Activated CD4-positive, alpha-beta T cell treated with anti-CD3 and anti-CD28 coated beads, Interleukin-2, amount 10 ng/mL, durations not matched to agents 24 days and 14 days (primary cell): ENCODE measurements at regions not wholly inside any gene's neighbourhood (a gene's known extent, or its start where the extent isn't known, plus 50 kb on each side); places are given as distances from the start of the nearest gene placed in this dataset.

Source experiments
- DNase-seq: peaks from one replicate; pipeline ENCODE4 v3.0.0; 2022
- H3K27ac Mint-ChIP-seq: one replicate; pipeline ENCODE4 v1.8.0; 2022; ENCODE audit warnings: mild to moderate bottlenecking, mixed read lengths
- H3K27me3 Mint-ChIP-seq: one replicate; pipeline ENCODE4 v1.8.0; 2022; ENCODE audit warnings: mixed read lengths
- H3K36me3 Mint-ChIP-seq: one replicate; pipeline ENCODE4 v1.8.0; 2022; ENCODE audit warnings: low read depth, mild to moderate bottlenecking, mixed read lengths
- H3K4me1 Mint-ChIP-seq: one replicate; pipeline ENCODE4 v1.8.0; 2021; ENCODE audit warnings: mixed read lengths
- H3K4me3 Mint-ChIP-seq: one replicate; pipeline ENCODE4 v1.8.0; 2022; ENCODE audit warnings: mild to moderate bottlenecking, moderate library complexity, mixed read lengths
- H3K9me3 Mint-ChIP-seq: one replicate; pipeline ENCODE4 v1.8.0; 2021; ENCODE audit warnings: mixed read lengths
- intact Hi-C: fragments of 100-400 bp; cut with micrococcal nuclease; formaldehyde crosslinking; loops from one replicate; pipeline ENCODE4 v1.15.1; 2023

GRCh38 chr3:14277557-14277956 is 98.9 kb downstream of the LSM3 start:
- Mint-ChIP-seq H3K27me3 (peaks cover 2% of the 10 kb centered on the region), H3K36me3 (no peaks in the 10 kb centered on the region), H3K4me1 (no peaks in the 10 kb centered on the region), H3K4me3 (no peak overlapping the region), H3K9me3 (no peaks in the 10 kb centered on the region), H3K27ac (no peak overlapping the region)
- DNase-seq: no peak
- intact Hi-C loops: loop anchor here (5.0 kb wide), 1 partner anchor 185 kb away; no protein-coding TSS in a partner anchor

DNA sequence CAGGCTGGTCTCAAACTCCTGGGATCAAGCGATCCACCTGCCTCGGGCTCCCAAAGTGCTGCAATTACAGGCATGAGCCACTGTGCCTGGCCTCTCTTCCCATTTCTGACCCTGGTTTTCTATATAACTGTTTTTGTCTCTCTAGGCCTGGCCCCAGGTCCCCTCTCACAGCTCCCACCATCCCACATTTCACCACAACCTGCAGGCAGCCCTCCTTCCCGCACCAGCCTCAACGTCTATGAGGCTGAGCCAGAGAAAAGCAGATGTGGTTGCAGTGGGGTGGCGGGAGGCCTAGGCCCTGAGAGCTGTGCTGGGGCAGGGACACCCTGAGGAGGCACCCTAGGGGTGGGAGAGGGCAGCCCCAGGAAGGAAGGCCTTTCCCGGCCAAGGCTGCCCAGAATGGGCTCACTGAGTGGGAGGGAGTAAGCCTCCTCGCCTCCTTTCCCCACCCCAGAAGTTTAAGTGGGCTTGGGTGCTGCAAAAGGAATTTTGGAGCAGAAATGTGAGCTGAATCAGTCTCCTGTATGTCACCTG is 99.7 kb downstream of the LSM3 start:
- Mint-ChIP-seq H3K27ac (no peak overlapping the region), H3K27me3 (peaks cover 2% of the 10 kb centered on the region), H3K9me3 (no peaks in the 10 kb centered on the region), H3K36me3 (no peaks in the 10 kb centered on the region), H3K4me3 (no peak overlapping the region), H3K4me1 (no peaks in the 10 kb centered on the region)
- no peak for DNase-seq
- intact Hi-C loops: loop anchor here (5.0 kb wide), 1 partner anchor 184 kb away; no protein-coding TSS in a partner anchor

DNA sequence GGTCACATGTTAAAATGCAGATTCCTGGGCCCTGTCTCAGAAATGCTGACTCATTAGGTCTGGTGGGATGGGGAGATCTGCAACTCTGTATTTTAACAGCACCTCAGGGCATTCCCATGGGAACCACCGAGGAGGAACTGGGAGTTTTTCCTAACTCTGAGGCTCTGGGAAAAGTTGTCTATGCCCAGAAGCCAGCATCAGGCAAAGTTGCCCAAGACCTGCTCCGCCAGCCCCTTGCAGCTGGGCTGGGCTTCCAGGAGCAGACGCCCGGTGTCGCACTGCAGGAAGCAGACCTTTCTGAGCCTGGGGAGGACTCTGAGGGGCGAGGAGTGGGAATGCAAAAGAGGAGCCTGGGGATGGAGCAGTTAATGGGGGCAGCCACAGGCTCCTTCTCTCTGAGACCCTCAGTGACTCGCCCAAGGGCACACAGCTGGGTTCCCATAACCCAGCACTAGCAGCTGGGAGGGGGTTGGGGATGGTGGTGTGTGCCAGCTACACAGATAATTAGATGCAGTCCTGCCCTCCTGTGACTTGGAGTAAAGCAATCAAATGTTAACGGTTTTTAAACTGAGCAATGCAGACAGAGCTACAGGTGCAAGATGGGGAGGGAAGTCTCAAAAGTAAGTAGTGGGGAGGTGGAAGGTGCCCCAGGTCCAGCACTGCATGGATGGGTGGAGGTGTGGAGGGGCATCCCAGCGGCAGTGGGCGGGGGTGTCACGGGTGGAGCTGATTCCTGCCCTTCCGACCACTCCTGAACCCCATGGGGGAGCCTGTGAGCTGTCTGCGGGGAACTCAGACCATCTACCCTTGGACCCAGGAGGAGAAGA is 100.4 kb downstream of the LSM3 start:
- intact Hi-C loops: loop anchor here (5.0 kb wide), 1 partner anchor 183 kb away; no protein-coding TSS in a partner anchor
- Mint-ChIP-seq H3K4me3 (no peak overlapping the region), H3K36me3 (no peaks in the 10 kb centered on the region), H3K4me1 (no peaks in the 10 kb centered on the region), H3K9me3 (no peaks in the 10 kb centered on the region), H3K27ac (no peak overlapping the region), H3K27me3 (peaks cover 2% of the 10 kb centered on the region)
- no peak for DNase-seq

- peaks cover 2% of the 10 kb centered on the region for H3K27me3 Mint-ChIP-seq
- intact Hi-C loops: loop anchor here (5.0 kb wide), 1 partner anchor 183 kb away; no protein-coding TSS in a partner anchor
- no peaks in the 10 kb centered on the region for H3K36me3 Mint-ChIP-seq
- DNase-seq: no peak
- no peak overlapping the region for H3K27ac Mint-ChIP-seq
- no peaks in the 10 kb centered on the region for H3K4me1 Mint-ChIP-seq
- no peak overlapping the region for H3K4me3 Mint-ChIP-seq
- no peaks in the 10 kb centered on the region for H3K9me3 Mint-ChIP-seq
These were observed 101.0 kb downstream of the LSM3 start for GRCh38 chr3:14279626-14280061.

GRCh38 chr3:14280326-14280725 is 101.7 kb downstream of the LSM3 start:
- H3K4me3 Mint-ChIP-seq: no peak overlapping the region
- no peaks in the 10 kb centered on the region for H3K9me3 Mint-ChIP-seq
- peaks cover 2% of the 10 kb centered on the region for H3K27me3 Mint-ChIP-seq
- no peaks in the 10 kb centered on the region for H3K4me1 Mint-ChIP-seq
- DNase-seq: no peak
- no peak overlapping the region for H3K27ac Mint-ChIP-seq
- intact Hi-C loops: no loop called here
- H3K36me3 Mint-ChIP-seq: no peaks in the 10 kb centered on the region

- no peak for DNase-seq
- peaks cover 2% of the 10 kb centered on the region for H3K27me3 Mint-ChIP-seq
- no peaks in the 10 kb centered on the region for H3K36me3 Mint-ChIP-seq
- intact Hi-C loops: no loop called here
- no peak overlapping the region for H3K27ac Mint-ChIP-seq
- no peaks in the 10 kb centered on the region for H3K9me3 Mint-ChIP-seq
- H3K4me1 Mint-ChIP-seq: no peaks in the 10 kb centered on the region
- no peak overlapping the region for H3K4me3 Mint-ChIP-seq
These were observed 102.4 kb downstream of the LSM3 start for GRCh38 chr3:14281053-14281452.

DNA sequence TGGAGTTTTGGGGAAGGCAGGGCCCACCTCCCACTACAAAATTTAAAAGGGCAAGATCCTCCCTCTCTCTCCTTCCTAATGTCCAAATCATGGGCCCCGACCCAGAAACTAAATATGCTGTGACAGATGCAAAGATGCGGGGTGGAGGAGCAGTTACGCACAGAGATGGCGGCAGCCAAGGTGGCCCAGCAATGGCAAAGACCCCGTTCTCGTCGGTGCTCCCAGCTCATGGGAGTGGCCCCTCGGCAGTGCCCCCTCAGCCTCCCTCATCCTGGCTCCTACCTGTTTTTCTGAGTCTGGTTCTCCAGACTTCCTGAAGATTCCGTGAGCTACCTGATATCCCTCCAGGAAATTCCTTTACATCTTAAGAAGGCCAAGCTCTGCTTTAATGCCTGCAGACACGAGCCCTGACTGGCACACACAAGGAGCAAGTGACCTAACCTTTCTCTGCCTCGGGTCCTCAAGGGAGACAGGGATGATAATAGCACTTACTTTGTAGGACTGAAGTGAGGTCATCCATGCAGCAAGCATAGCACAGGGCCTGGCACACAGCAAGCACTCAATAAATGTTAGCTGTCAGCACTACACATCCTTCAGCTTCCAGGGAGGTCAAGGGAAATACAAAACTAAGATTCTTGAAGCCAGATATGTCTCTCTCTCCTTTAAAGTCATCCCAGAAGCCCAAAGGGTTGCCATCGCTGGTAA is 103.5 kb downstream of the LSM3 start:
- Mint-ChIP-seq H3K36me3 (no peaks in the 10 kb centered on the region), H3K9me3 (no peaks in the 10 kb centered on the region)

DNA sequence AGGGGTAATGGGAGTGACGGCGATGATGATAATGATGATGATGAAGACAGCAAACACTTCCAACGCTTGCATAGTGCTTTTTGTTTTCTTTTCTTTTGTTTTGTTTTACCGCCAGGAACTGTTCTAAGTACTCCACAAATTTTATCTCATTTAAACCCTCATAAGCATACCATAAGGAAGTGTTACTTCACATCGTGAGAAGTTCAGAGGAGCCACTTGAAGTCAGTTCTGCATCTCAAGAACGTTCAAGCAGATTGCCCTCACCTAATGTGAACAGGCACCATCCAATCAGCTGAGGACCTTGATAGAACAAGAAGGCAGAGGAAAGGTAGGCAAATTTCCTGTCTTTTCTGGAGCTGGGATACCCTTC is 104.1 kb downstream of the LSM3 start:
- H3K4me3 Mint-ChIP-seq: no peak overlapping the region

More for the DNA sequence above, 103.5 kb downstream of the LSM3 start:
- no peak for DNase-seq
- Mint-ChIP-seq H3K27ac (no peak overlapping the region), H3K4me1 (no peaks in the 10 kb centered on the region), H3K27me3 (peaks cover 2% of the 10 kb centered on the region), H3K4me3 (no peak overlapping the region)
- intact Hi-C loops: no loop called here

DNA sequence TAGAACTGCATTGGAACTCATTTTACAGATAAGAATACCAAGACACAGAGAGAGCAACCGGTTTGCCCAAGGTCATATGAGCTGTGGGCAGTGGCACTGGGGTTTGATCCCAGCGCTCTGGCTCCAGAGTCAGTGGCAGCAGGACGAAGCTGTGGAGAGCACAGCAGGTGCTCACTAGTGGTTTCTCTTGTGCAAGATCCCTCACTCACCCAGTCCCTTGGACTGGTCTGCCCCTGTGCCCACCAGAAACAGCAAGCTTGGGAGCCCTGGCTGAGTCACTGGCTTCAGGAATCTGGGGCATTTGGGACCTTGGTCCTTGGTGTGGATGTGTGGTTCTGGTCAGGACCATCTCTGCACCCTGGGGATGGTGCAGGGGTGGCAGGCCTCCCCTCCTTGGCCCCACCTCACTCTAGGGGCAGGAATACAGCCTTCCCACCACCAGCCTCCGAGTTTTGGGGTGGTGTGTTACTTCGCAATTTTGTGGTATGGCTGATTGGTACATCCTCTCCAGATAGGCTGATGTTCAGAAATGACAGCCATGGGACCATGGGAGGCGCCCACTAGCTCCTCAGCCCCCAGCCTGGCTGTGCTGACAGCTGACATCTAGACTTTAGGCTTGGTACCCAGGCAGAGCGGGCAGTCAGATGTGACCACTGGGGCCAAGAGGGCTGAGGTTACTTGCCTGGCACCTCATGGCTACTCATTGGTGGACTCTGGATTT is 104.6 kb downstream of the LSM3 start:
- Mint-ChIP-seq H3K27me3 (no peaks in the 10 kb centered on the region), H3K27ac (no peak overlapping the region), H3K9me3 (no peaks in the 10 kb centered on the region), H3K4me1 (no peaks in the 10 kb centered on the region), H3K36me3 (no peaks in the 10 kb centered on the region), H3K4me3 (no peak overlapping the region)
- DNase-seq: no peak
- intact Hi-C loops: no loop called here

More for the DNA sequence above, 104.1 kb downstream of the LSM3 start:
- no peaks in the 10 kb centered on the region for H3K9me3 Mint-ChIP-seq
- no peak for DNase-seq
- H3K4me1 Mint-ChIP-seq: no peaks in the 10 kb centered on the region
- no peak overlapping the region for H3K27ac Mint-ChIP-seq
- intact Hi-C loops: no loop called here
- no peaks in the 10 kb centered on the region for H3K36me3 Mint-ChIP-seq
- no peaks in the 10 kb centered on the region for H3K27me3 Mint-ChIP-seq

DNA sequence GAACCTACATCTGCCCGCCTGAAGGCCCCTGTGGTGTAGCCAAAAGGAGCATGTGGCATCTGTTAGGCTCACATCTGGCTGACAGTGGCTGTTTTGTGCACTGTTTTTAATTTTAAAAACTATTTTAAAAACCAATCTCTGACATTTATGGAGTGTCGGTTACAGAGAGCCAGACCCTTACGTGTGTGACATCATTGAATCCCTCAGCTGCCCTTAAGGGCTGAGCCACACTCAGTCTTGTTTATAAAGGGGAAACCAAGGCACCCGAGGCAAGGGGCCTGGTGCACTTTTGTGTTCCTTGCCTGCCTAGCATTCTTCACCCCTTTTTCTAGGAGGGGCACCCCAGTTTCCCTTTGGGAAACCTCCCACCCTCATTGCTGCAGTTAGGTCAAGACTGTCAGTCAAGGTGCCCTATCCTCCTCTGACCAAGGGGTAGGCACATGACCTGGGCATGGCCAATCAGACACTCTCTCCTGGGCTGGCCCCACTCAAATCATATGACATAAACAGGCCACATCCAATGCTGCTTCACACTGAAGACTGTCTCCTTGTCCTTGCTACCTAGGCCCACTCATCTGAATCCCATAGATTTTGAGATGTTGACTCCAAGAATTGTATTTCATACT is 105.3 kb downstream of the LSM3 start:
- no peaks in the 10 kb centered on the region for H3K36me3 Mint-ChIP-seq
- no peak overlapping the region for H3K27ac Mint-ChIP-seq
- H3K4me3 Mint-ChIP-seq: no peak overlapping the region
- no peak for DNase-seq
- no peaks in the 10 kb centered on the region for H3K4me1 Mint-ChIP-seq
- intact Hi-C loops: no loop called here
- peaks cover 2% of the 10 kb centered on the region for H3K27me3 Mint-ChIP-seq
- no peaks in the 10 kb centered on the region for H3K9me3 Mint-ChIP-seq

- no peak overlapping the region for H3K4me3 Mint-ChIP-seq
- DNase-seq: no peak
- no peak overlapping the region for H3K27ac Mint-ChIP-seq
- peaks cover 2% of the 10 kb centered on the region for H3K27me3 Mint-ChIP-seq
- intact Hi-C loops: no loop called here
- no peaks in the 10 kb centered on the region for H3K9me3 Mint-ChIP-seq
- H3K36me3 Mint-ChIP-seq: no peaks in the 10 kb centered on the region
- no peaks in the 10 kb centered on the region for H3K4me1 Mint-ChIP-seq
These were observed 106.3 kb downstream of the LSM3 start for GRCh38 chr3:14284694-14285547.

DNA sequence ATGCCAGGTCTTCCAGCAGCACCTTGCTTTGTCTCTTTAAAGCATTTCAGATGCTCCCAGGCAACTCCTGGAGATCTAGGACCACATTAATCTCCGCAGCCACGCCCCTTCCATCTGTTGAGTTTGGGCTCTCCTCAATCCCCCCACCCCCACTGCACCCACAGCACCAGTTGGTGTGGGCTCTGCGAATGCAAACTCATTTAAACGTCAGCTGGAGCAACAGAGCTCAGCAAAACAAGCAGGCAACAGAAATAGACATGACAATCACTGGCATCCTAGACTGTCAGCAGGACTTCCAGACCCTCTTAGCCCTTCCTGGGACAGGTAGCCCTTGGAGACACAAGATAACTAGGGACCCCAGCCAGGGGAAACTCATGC is 106.9 kb downstream of the LSM3 start:
- H3K36me3 Mint-ChIP-seq: no peaks in the 10 kb centered on the region
- H3K27me3 Mint-ChIP-seq: peaks cover 7% of the 10 kb centered on the region
- no peaks in the 10 kb centered on the region for H3K4me1 Mint-ChIP-seq
- H3K27ac Mint-ChIP-seq: no peak overlapping the region
- no peaks in the 10 kb centered on the region for H3K9me3 Mint-ChIP-seq
- DNase-seq: no peak
- H3K4me3 Mint-ChIP-seq: no peak overlapping the region
- intact Hi-C loops: no loop called here
